Left lobe of liver (tissue), 2 donors: ENCODE measurements at regions not wholly inside any gene's neighbourhood (a gene's known extent, or its start where the extent isn't known, plus 50 kb on each side); places are given as distances from the start of the nearest gene placed in this dataset.
A peak's percentile ranks its signal among the peaks of the same experiment; 100 is the strongest.
"Not testable (repeated sequence)": the region's sequence is repeated elsewhere in the genome, so short reads cannot be mapped to it uniquely, and the experiment has no call there.

Experiments used
- ATAC-seq: fragments of 200-7000 bp; cut with Tn5 transposase; one replicate; pipeline ENCODE4 v1.9.1; 2020; ENCODE audit warnings: mild to moderate bottlenecking, moderate library complexity
- DNase-seq: peaks from one replicate; pipeline ENCODE4 v3.0.0-alpha.2; 2020; ENCODE audit warnings: low spot score
- donor health status: DM: no; HTN: no; CAD: no; lungs with moderate emphysema.
- donor health status: DM: no; HTN: yes; CAD: no.

GRCh38 chr15:31647337-31647826 is 320.7 kb downstream of the KLF13 start:
- ATAC-seq, DNase-seq: not testable (repeated sequence)

- DNase-seq, ATAC-seq: not testable (repeated sequence)
These were observed 323.0 kb downstream of the KLF13 start for GRCh38 chr15:31649634-31650033.

GRCh38 chr15:31650055-31650701 is 323.5 kb downstream of the KLF13 start:
- DNase-seq = not testable (repeated sequence)
- ATAC-seq = peak; percentile 75

GRCh38 chr15:31656915-31657314 is 330.3 kb downstream of the KLF13 start:
- not testable (repeated sequence) for DNase-seq, ATAC-seq

- ATAC-seq (no peak), DNase-seq (no peak)
These were observed 334.2 kb downstream of the KLF13 start for GRCh38 chr15:31660816-31661215.

GRCh38 chr15:31665732-31666131 is 339.1 kb downstream of the KLF13 start:
- not testable (repeated sequence) for ATAC-seq, DNase-seq

- ATAC-seq, DNase-seq: not testable (repeated sequence)
These were observed 342.7 kb downstream of the KLF13 start for GRCh38 chr15:31669158-31669908.

GRCh38 chr15:31673263-31673662 is 346.6 kb downstream of the KLF13 start:
- DNase-seq, ATAC-seq: not testable (repeated sequence)

- ATAC-seq, DNase-seq: not testable (repeated sequence)
These were observed 348.6 kb upstream of the CHRNA7 start for GRCh38 chr15:31681529-31682259.

GRCh38 chr15:31687088-31687487 is 343.2 kb upstream of the CHRNA7 start:
- ATAC-seq, DNase-seq: not testable (repeated sequence)

- DNase-seq, ATAC-seq: not testable (repeated sequence)
These were observed 333.8 kb upstream of the CHRNA7 start for GRCh38 chr15:31696509-31696908.

- ATAC-seq = not testable (repeated sequence)
These were observed 325.1 kb upstream of the CHRNA7 start for GRCh38 chr15:31705076-31705678.

GRCh38 chr15:31707944-31708702 is 322.2 kb upstream of the CHRNA7 start:
- ATAC-seq, DNase-seq: not testable (repeated sequence)

More at GRCh38 chr15:31705076-31705678, 325.1 kb upstream of the CHRNA7 start:
- DNase-seq = not testable (repeated sequence)

- not testable (repeated sequence) for ATAC-seq, DNase-seq
These were observed 321.5 kb upstream of the CHRNA7 start for GRCh38 chr15:31708703-31709327.

- DNase-seq, ATAC-seq: not testable (repeated sequence)
These were observed 320.8 kb upstream of the CHRNA7 start for GRCh38 chr15:31709479-31709878.

- ATAC-seq, DNase-seq: not testable (repeated sequence)
These were observed 319.5 kb upstream of the CHRNA7 start for GRCh38 chr15:31710806-31711205.

- not testable (repeated sequence) for ATAC-seq, DNase-seq
These were observed 315.1 kb upstream of the CHRNA7 start for GRCh38 chr15:31715208-31715607.

GRCh38 chr15:31718625-31719024 is 311.7 kb upstream of the CHRNA7 start:
- ATAC-seq, DNase-seq: not testable (repeated sequence)

GRCh38 chr15:31719396-31720022 is 310.8 kb upstream of the CHRNA7 start:
- not testable (repeated sequence) for ATAC-seq, DNase-seq
